K562 (cell line): ENCODE measurements at regions not wholly inside any gene's neighbourhood (a gene's known extent, or its start where the extent isn't known, plus 50 kb on each side); places are given as distances from the start of the nearest gene placed in this dataset.

ENCODE experiments used
- ATAC-seq: fragments of 200-7000 bp; cut with Tn5 transposase; 3 replicates; pipeline ENCODE4 v1.9.1; 2020; ENCODE audit warnings: moderate library complexity
- BruUV-seq: library from RNA; stranded (reverse); fragments of 400-500 nt; replicated peaks from 2 replicates; lab custom pipeline; 2021; lab: Mats Ljungman, UMichigan
- CTCF ChIA-PET: fragments of 300-600 bp; formaldehyde crosslinking; extraction: SDS; loops from one replicate; lab custom pipeline; 2021; ENCODE audit warnings: low intra/inter-chr PET ratio; lab: Yijun Ruan, JAX
- POLR2A ChIA-PET: fragments of 300-600, 350-650 bp; sonication (Branson Sonifier 250); formaldehyde crosslinking; extraction: SDS; loops from one replicate; lab custom pipeline; 2021; ENCODE audit warnings: antibody characterized with exemption, inconsistent platforms; lab: Yijun Ruan, JAX
- DNase-seq, 4 experiments: peaks; one replicate each; pipeline versions ENCODE4 v3.0.0 to v3.0.0-alpha.2; 2011 to 2018; ENCODE audit warnings: low spot score in 3 of 4, mixed read lengths in 3 of 4; ENCODE audit errors: extremely low read depth in 1 of 4
- FAIRE-seq: peaks from 2 replicates; lab custom pipeline; 2011; peaks lifted over from hg19 to GRCh38; lab: Jason Lieb, UNC
- H2AFZ ChIP-seq: 2 replicates; pipeline ENCODE4 v1.6.0; 2011; ENCODE audit warnings: low read depth, low read length, control low read depth, inconsistent platforms
- H3K27ac ChIP-seq: fragments of 200-600 bp; 3 replicates; pipeline ENCODE4 v1.8.0; 2011; ENCODE audit warnings: low read depth, mild to moderate bottlenecking, control low read depth, inconsistent platforms, low read length, moderate library complexity, mixed read lengths; ENCODE audit errors: extremely low read depth
- H3K27me3 ChIP-seq, 2 experiments: fragments of 300-600 bp in 1 of 2; 2 replicates in 1 of 2; 3 replicates in 1 of 2; pipeline versions ENCODE4 v1.6.0 to v1.8.0; 2011; ENCODE audit warnings: inconsistent platforms in 2 of 2, low read length in 2 of 2, mild to moderate bottlenecking in 1 of 2, mixed read lengths in 1 of 2, moderate library complexity in 1 of 2; ENCODE audit not compliant: control insufficient read depth in 2 of 2, insufficient read depth in 2 of 2
- H3K36me3 ChIP-seq: fragments of 300-600 bp; 3 replicates; pipeline ENCODE4 v1.8.0; 2011; ENCODE audit warnings: mild to moderate bottlenecking, low read length, inconsistent platforms; ENCODE audit not compliant: control insufficient read depth, insufficient read depth
- H3K4me1 ChIP-seq, 2 experiments: fragments of 200-600 bp in 1 of 2; replicated peaks in 1 of 2; 2 replicates in 1 of 2; 3 replicates in 1 of 2; pipeline versions ENCODE4 v1.5.1 to v1.8.0; 2011; ENCODE audit warnings: inconsistent platforms in 2 of 2, low read length in 2 of 2, mild to moderate bottlenecking in 1 of 2, mixed read lengths in 1 of 2, moderate library complexity in 1 of 2; ENCODE audit not compliant: control insufficient read depth in 2 of 2, insufficient read depth in 2 of 2
- H3K4me2 ChIP-seq: 2 replicates; pipeline ENCODE4 v1.6.1; 2011; ENCODE audit warnings: low read length, control low read depth, inconsistent platforms, mixed read lengths; ENCODE audit not compliant: insufficient read depth
- H3K4me3 ChIP-seq: fragments of 200-600 bp; sonication (generic), shearing (Covaris generic); 2 replicates; pipeline ENCODE4 v1.5.1; 2016; ENCODE audit warnings: control low read depth, inconsistent platforms
- H3K79me2 ChIP-seq: fragments of 200-600 bp; 3 replicates; pipeline ENCODE4 v1.8.0; 2011; ENCODE audit warnings: low read length, inconsistent platforms; ENCODE audit not compliant: control insufficient read depth, insufficient read depth
- H3K9ac ChIP-seq, 2 experiments: 2 replicates each; pipeline versions ENCODE4 v1.6.0 to v1.6.1; 2011; ENCODE audit warnings: low read depth in 2 of 2, low read length in 2 of 2, control low read depth in 1 of 2, inconsistent platforms in 1 of 2, mild to moderate bottlenecking in 1 of 2, mixed read lengths in 1 of 2; ENCODE audit not compliant: insufficient read depth in 1 of 2
- H3K9me1 ChIP-seq: one replicate; pipeline ENCODE4 v1.6.0; 2011; ENCODE audit warnings: inconsistent platforms, mild to moderate bottlenecking, low read length, moderate library complexity; ENCODE audit not compliant: control insufficient read depth, insufficient read depth
- H3K9me3 ChIP-seq: replicated peaks from 2 replicates; pipeline ENCODE4 v1.5.1; 2011; ENCODE audit warnings: low read depth, low read length, inconsistent platforms; ENCODE audit not compliant: control insufficient read depth, insufficient read depth
- H4K20me1 ChIP-seq: replicated peaks from 2 replicates; pipeline ENCODE4 v1.6.1; 2011; ENCODE audit warnings: low read length, inconsistent platforms, mixed read lengths; ENCODE audit not compliant: control insufficient read depth, insufficient read depth
- ARNT ChIP-seq, 2 experiments: fragments of 450-650 bp; IDR thresholded peaks; 2 replicates each; pipeline ENCODE4 v1.6.1; 2016; ENCODE audit warnings: mild to moderate bottlenecking in 1 of 2
- BDP1 ChIP-seq: IDR thresholded peaks from 3 replicates; pipeline ENCODE4 v1.6.1; 2011; ENCODE audit not compliant: insufficient read length, insufficient read depth
- CBX3 ChIP-seq, 2 experiments: IDR thresholded peaks; 1 replicate in 1 of 2; 2 replicates in 1 of 2; pipeline ENCODE4 v1.6.1; 2012; ENCODE audit warnings: inconsistent platforms in 2 of 2, low read length in 2 of 2, borderline replicate concordance in 1 of 2, control low read depth in 1 of 2
- CREBBP ChIP-seq: IDR thresholded peaks from one replicate; pipeline ENCODE4 v1.6.1; 2012; ENCODE audit warnings: low read depth, mild to moderate bottlenecking, control low read depth, inconsistent platforms, low read length
- FOXO4 ChIP-seq: fragments of 450-650 bp; formaldehyde crosslinking; IDR thresholded peaks from 2 replicates; pipeline ENCODE4 v1.4.0; 2020; ENCODE audit warnings: mild to moderate bottlenecking, moderate library complexity
- GTF2A2 ChIP-seq: IDR thresholded peaks from 2 replicates; pipeline ENCODE4 v1.6.1; 2016; ENCODE audit warnings: mild to moderate bottlenecking, missing genetic modification characterization, missing compliant biosample characterization
- MAFF ChIP-seq: IDR thresholded peaks from 2 replicates; pipeline ENCODE4 v1.6.1; 2012; ENCODE audit warnings: low read length, improper control_type of control experiment
- NFE2 ChIP-seq: IDR thresholded peaks from 2 replicates; pipeline ENCODE4 v1.6.1; 2014; ENCODE audit warnings: antibody characterized with exemption, low read depth
- NR3C1 ChIP-seq: sonication (generic); formaldehyde crosslinking; IDR thresholded peaks from 2 replicates; pipeline ENCODE4 v1.8.1; 2022; ENCODE audit warnings: missing genetic modification reagents
- POLR2A ChIP-seq: fragments of 450-650 bp; conservative IDR thresholded peaks from 2 replicates; pipeline ENCODE4 v1.6.1; 2016
- RBM34 ChIP-seq: fragments of 200-400 bp; formaldehyde crosslinking; IDR thresholded peaks from 2 replicates; pipeline ENCODE4 v1.6.1; 2018; ENCODE audit warnings: low read length, borderline replicate concordance; ENCODE audit not compliant: insufficient read depth
- SAFB2 ChIP-seq: fragments of 200-400 bp; formaldehyde crosslinking; IDR thresholded peaks from 2 replicates; pipeline ENCODE4 v1.6.1; 2018; ENCODE audit warnings: borderline replicate concordance, low read length, low read depth, moderate library complexity; ENCODE audit not compliant: severe bottlenecking
- SMAD2 ChIP-seq: fragments of 150-350 bp; IDR thresholded peaks from 2 replicates; pipeline ENCODE4 v1.6.1; 2014; ENCODE audit warnings: low read depth, mild to moderate bottlenecking, low read length
- SP1 ChIP-seq: sonication (generic); formaldehyde crosslinking; IDR thresholded peaks from 2 replicates; pipeline ENCODE4 v1.8.1; 2022; ENCODE audit warnings: mild to moderate bottlenecking, missing genetic modification reagents
- ZNF511 ChIP-seq: sonication (generic); formaldehyde crosslinking; IDR thresholded peaks from 2 replicates; pipeline ENCODE4 v1.8.0; 2022; ENCODE audit warnings: mild to moderate bottlenecking, missing genetic modification reagents
- ZNF551 ChIP-seq: fragments of 250-450 bp; sonication (Bioruptor Pico); IDR thresholded peaks from 2 replicates; pipeline ENCODE4 v1.5.0; 2021; ENCODE audit warnings: mild to moderate bottlenecking, moderate library complexity
- ZNF586 ChIP-seq: fragments of 450-650 bp; formaldehyde crosslinking; conservative IDR thresholded peaks from 2 replicates; pipeline ENCODE4 v1.4.0; 2020; ENCODE audit warnings: mild to moderate bottlenecking, moderate library complexity
- ZNF707 ChIP-seq: fragments of 250-450 bp; sonication (Bioruptor Pico); conservative IDR thresholded peaks from 2 replicates; pipeline ENCODE4 v1.8.0; 2022; ENCODE audit warnings: inconsistent platforms, mild to moderate bottlenecking, moderate library complexity
- ZNF740 ChIP-seq, 3 experiments: fragments of 200-800 bp in 1 of 3; sonication (Bioruptor generic) in 1 of 3; sonication (generic) in 1 of 3; formaldehyde crosslinking in 1 of 3; IDR thresholded peaks; 2 replicates each; pipeline versions ENCODE4 v1.6.1 to v1.8.0; 2016 to 2022; ENCODE audit warnings: mild to moderate bottlenecking in 2 of 3, missing compliant biosample characterization in 2 of 3, missing genetic modification characterization in 2 of 3, missing genetic modification reagents in 1 of 3
- in situ Hi-C: fragments of 300-500 bp; cut with MboI; formaldehyde crosslinking; loops from 4 replicates; pipeline ENCODE4 v1.15.0; 2018; ENCODE audit warnings: inconsistent platforms, mixed read lengths
- intact Hi-C: fragments of 100-400 bp; cut with micrococcal nuclease; formaldehyde crosslinking; loops from 2 replicates; pipeline ENCODE4 v1.14.2; 2022

- Histone ChIP-seq H3K9me3 (0 out of 2 replicates have a peak, but pooled peaks cover 2% of the 10 kb centered on the region), H3K4me2 (no peak overlapping the region), H2AFZ (no peak overlapping the region), H3K9me1 (no peaks in the 10 kb centered on the region), H3K36me3 (no peaks in the 10 kb centered on the region), H4K20me1 (no peaks in the 10 kb centered on the region)
- no peak for FAIRE-seq
- CTCF ChIA-PET = no interaction called here
- no peak for DNase-seq
- in situ Hi-C loops = no loop called here
- TF ChIP-seq MAFF (no peak), ZNF551 (no peak), CREBBP (no peak), NR3C1 (no peak), ZNF511 (CRISPR knock-in tag) (no peak), ZNF740 (CRISPR knock-in tag; IDR thresholded peaks at IDR 0.05) (no peak), ZNF740 (tag; IDR thresholded peaks at IDR 0.05) (no peak), SAFB2 (no peak), SP1 (no peak), FOXO4 (no peak), ZNF707 (CRISPR knock-in tag) (no peak), RBM34 (no peak), SMAD2 (no peak), CBX3 (IDR thresholded peaks at IDR 0.05; ENCODE audit: borderline replicate concordance in 1 of 2, low read length in 2 of 2) (no peak), POLR2A (no peak), ARNT (IDR thresholded peaks at IDR 0.05) (no peak), ZNF586 (CRISPR knock-in tag) (no peak), GTF2A2 (tag) (no peak), BDP1 (no peak), NFE2 (no peak)
- TF ChIP-seq, all 486 proteins: peak for 0
- intact Hi-C loops = no loop called here
- POLR2A ChIA-PET = no interaction called here
- Histone ChIP-seq H3K79me2 (no peaks in the 10 kb centered on the region), H3K27me3 (no peaks in the 10 kb centered on the region), H3K4me1 (no peaks in the 10 kb centered on the region), H3K27ac (no peak overlapping the region), H3K4me3 (no peak overlapping the region), H3K9ac (no peak overlapping the region)
- BruUV-seq = no TSS peak
- ATAC-seq = no peak
Observed at GRCh38 chr5:166594567-166594966, 1696.9 kb upstream of the WWC1 start.
